ENCODE measurements at regions not wholly inside any gene's neighbourhood (a gene's known extent, or its start where the extent isn't known, plus 50 kb on each side); places are given as distances from the start of the nearest gene placed in this dataset.
A peak's percentile ranks its signal among the peaks of the same experiment; 100 is the strongest.
"Not testable (repeated sequence)": the region's sequence is repeated elsewhere in the genome, so short reads cannot be mapped to it uniquely, and the experiment has no call there.

- no peak for DNase-seq
Measured at GRCh38 chr2:159880729-159881128, 82.7 kb upstream of the CD302 start.

GRCh38 chr2:159879051-159879604 lies 81.1 kb upstream of the CD302 start:
- peak; percentile 60 for DNase-seq

GRCh38 chr2:159875083-159875482 lies 77.1 kb upstream of the CD302 start:
- DNase-seq: no peak

- no peak for DNase-seq
Measured at GRCh38 chr2:159873258-159873657, 75.2 kb upstream of the CD302 start.

- DNase-seq: no peak
Measured at GRCh38 chr2:159872353-159872752, 74.3 kb upstream of the CD302 start.

- DNase-seq: not testable (repeated sequence)
Measured at GRCh38 chr2:159868598-159869159, 70.7 kb upstream of the CD302 start.

- DNase-seq: no peak
Measured at GRCh38 chr2:159867567-159868361, 69.8 kb upstream of the CD302 start.

GRCh38 chr2:159863526-159864160 lies 65.6 kb upstream of the CD302 start:
- DNase-seq: no peak

GRCh38 chr2:159860581-159861310 lies 62.7 kb upstream of the CD302 start:
- no peak for DNase-seq

- no peak for DNase-seq
Measured at GRCh38 chr2:159859583-159859982, 61.6 kb upstream of the CD302 start.

- DNase-seq: no peak
Measured at GRCh38 chr2:159856760-159857159, 58.8 kb upstream of the CD302 start.

- DNase-seq: peak; percentile 8
Measured at GRCh38 chr2:159855557-159856061, 57.6 kb upstream of the CD302 start.

GRCh38 chr2:159855143-159855542 lies 57.1 kb upstream of the CD302 start:
- DNase-seq: no peak

- no peak for DNase-seq
Measured at GRCh38 chr2:159854481-159854880, 56.5 kb upstream of the CD302 start.

- DNase-seq: no peak
Measured at GRCh38 chr2:159853101-159853500, 55.1 kb upstream of the CD302 start.

GRCh38 chr2:159851941-159852340 lies 53.9 kb upstream of the CD302 start:
- no peak for DNase-seq

GRCh38 chr2:159850789-159851188 lies 52.8 kb upstream of the CD302 start:
- DNase-seq: no peak

GRCh38 chr2:159849160-159849813 lies 51.3 kb upstream of the CD302 start:
- DNase-seq: no peak

Measured in fibroblast of upper back skin (primary cell).